GDM1 (cell line): ENCODE measurements at regions not wholly inside any gene's neighbourhood (a gene's known extent, or its start where the extent isn't known, plus 50 kb on each side); places are given as distances from the start of the nearest gene placed in this dataset.
"Not testable (repeated sequence)": the region's sequence is repeated elsewhere in the genome, so short reads cannot be mapped to it uniquely, and the experiment has no call there.

Experiments used
- DNase-seq: peaks from one replicate; lab custom pipeline; 2025; lab: John Stamatoyannopoulos, UW

DNA sequence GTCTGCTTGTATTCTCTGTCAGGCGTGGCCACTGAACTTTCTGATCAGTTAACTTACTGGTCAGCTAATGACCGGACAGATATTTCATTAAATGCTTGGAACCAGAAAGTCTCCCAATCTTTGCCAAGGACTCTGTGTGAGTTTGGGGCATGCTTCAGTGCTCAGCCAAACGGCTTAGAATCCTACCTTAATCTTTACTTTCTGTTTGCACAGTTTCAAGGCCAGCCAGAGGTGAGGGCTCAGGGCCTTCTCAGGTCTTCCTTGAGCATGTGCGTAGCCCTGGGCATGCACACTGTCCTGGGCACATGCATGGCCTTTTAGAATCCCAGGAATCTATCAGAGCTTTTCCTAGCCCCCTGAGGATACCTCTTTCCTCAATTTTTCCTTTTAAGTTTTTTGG is 230.1 kb downstream of the RAB11FIP4 start:
- DNase-seq: no peak

DNA sequence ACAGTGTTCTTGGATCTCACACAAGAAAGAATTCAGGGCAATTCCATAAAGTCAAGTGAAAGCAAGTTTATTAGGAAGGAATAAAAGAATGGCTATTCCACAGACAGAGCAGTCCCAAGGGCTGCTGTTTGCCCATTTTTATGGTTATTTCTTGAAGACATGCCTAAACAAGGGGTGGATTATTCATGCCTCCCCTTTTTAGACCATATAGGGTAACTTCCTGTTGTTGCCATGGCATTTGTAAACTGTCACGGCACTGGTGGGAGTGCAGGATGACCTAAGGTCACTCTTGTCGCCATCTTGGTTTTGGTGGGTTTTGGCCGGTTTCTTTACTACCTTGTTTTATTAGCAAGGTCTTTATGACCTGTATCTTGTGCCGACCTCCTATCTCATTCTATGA is 219.6 kb downstream of the RAB11FIP4 start:
- not testable (repeated sequence) for DNase-seq

DNA sequence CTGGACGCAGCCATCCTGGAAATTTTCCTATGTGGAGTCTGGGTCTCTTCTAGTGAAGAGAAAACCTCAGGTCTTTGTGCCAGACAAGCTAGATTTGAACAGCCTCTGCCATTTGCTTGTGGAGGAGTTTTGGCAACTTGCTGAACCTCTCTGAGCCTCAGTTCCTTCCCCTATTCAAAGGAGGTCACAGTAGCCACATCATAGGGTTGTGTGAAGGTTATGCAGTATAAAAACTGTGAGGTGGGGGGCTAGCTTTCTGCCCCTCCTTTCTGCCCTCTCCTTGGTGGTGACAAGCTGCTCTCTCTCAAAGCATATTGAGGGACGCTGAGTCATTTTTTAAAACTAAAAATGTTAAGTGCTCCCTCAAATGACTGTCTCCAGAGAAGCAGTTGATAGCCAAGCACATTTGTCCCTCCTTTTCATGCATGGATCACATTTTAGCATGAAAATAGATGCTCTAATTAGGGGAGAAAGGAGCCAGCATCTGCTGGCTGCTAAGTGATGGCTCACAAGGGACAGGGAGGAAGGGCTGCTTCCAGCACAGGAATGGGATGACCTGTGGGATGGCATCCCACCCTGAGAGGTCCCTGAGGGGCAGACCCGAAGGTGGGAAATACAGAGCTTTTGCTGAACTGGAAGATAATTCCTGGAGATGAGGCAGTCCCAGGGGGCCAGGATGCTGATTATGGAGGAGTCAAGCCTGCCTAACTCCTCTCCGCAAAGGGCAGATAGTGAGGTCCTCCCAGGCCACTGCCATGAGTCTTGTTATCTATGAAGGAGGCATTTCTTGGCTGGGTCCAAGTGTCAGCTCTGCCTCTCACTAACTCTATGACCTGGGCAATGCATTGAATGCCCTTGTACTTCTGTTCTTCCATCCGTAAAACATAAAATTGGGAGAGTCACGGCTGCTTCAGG is 218.8 kb downstream of the RAB11FIP4 start:
- DNase-seq: no peak

DNA sequence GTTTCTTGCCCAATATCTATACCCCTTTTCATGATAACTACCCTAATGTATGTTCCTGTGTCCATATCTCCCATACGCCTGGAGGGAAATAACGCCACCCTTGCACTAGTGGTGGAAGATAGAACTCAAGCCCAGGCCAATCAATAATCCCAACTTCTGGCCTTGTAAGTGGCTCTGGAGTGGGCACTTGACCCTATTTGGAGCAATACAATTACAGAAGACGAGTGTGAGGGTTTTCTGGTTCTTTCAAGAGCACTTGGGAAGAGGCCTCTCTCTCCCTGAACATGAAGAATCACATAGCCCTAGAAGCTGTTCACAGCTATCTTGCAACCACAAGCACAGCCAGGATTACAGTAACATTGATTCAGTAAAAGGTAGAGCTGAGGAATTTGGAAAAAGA is 217.9 kb downstream of the RAB11FIP4 start:
- DNase-seq: no peak

DNA sequence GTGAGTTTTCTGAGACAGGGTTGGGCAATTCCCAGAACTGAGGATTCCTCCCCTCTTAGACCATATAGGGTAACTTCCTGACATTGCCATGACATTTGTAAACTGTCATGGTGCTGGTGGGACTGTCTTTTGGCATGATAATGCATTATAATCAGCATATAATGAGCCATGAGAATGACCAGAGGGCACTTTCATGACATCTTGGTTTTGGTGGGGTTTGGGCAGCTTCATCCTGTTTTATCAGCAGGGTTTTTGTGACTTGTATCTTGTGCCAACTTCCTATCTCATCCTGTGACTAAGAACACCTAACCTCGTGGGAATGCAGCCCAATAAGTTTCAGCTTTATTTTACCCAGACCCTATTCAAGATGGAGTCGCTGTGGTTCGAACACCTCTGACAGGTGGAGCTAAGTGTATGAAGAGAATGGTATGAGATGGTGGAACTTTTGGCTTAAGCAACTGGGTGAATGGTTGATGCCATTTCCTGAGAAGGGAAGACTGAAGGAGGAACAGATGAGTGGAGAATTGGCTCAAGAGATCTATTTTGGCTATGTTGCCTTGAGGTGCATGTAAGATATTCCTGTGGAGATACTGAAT is 217.3 kb downstream of the RAB11FIP4 start:
- no peak for DNase-seq

DNA sequence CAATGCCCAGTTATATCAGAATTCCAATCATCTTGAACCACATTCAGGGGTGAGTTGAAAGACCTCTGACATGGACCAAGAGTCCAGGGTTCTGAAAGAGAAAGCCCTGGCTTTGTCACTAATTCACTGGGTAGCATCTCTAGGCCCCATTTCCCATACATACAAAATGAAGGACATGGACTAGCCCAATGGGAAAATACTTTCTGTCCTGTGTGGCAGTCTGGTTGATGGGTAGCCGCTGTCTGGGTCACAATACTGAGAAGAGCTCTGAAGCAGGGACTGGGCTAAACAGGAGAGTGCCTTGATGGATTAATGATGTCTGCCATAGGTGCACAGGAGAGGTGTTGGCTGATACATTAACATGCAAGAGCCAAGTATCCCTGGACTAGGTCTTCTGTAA is 214.3 kb downstream of the RAB11FIP4 start:
- DNase-seq: no peak

DNA sequence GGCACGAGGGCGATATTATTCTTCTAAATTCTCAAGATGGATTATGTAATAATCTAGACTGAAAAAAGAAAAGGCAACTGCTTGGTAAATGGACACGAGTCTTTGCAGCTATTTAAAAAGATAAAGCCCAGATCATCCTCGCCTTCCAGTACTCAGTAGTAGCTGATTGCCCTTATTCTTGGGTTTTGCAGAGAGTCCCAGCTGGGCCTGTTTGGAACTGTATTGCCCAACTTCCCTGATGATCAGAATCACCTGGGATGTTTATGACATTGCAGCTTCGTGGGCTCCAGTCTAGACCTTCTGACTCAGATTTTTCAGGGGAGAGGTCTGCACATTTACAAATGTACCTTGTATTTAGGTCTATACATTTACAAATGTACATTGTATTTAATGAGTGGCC is 213.5 kb downstream of the RAB11FIP4 start:
- DNase-seq: no peak

DNA sequence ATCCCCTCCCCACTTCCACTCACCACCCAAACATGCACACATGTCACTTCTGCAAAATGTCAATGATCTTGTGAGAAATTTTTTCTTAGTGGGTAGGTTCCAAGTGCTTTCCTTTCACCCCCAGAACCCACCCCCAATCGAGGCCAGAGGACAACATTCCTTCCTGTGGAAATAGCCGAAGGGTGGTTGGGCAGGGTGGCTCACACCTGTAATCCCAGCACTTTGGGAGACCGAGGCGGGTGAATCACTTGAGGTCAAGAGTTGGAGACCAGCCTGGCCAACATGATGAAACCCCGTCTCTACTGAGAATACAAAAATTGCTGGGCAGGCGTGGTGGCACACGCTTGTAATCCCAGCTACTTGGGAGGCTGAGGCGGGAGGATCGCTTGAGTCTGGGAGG is 208.7 kb downstream of the RAB11FIP4 start:
- DNase-seq: not testable (repeated sequence)

DNA sequence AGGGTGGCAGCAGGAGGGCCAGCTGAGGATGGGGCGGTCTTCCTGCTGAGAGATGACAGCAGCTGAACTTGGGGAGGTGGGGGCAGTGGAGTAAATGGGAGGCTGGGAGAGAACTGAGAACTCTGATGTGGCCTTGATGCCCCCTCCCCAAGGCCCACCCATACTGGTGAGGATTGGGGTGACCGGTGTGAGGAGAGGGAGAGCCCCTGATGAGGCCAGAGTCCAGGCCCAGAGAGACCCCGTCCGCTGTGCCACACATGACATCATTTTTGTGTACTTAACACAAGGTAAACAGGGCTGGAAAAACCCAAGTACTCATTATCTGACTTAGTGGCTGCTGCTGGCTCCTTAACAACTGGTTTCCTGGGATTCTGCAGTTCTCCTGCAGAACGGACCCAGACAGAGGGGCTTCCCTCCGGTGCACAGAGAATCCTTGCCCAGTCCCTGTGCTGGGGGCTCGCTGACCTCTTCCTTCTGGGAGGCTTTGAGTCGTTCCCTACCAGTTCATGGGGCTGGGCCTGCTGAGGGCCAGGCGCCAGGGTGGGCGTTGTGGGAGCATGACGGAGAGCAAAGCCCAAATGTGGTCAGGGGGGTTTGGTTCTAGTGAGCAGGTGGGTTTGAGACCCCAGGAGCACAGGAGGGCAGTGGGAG is 207.6 kb downstream of the RAB11FIP4 start:
- no peak for DNase-seq

DNA sequence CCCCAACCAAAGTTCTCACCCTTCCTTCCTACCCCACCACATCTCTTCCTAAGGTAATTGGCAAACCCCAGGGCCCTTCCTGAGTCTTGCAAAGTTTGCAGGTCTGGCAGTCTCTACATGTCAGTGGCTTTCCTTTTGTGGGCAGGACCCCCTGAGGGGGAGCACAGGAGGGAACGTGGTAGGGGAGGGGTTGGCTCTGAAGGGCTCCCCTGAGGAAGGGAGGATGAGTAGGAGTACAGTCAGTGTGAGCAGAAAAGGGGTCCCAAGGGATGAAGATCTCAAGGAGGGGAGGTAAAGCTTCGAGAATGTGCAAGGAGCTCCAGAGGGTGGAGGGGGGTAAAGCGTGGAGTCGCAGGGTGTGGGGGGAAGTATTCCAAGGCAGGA is 206.9 kb downstream of the RAB11FIP4 start:
- peak; percentile 53 for DNase-seq

DNA sequence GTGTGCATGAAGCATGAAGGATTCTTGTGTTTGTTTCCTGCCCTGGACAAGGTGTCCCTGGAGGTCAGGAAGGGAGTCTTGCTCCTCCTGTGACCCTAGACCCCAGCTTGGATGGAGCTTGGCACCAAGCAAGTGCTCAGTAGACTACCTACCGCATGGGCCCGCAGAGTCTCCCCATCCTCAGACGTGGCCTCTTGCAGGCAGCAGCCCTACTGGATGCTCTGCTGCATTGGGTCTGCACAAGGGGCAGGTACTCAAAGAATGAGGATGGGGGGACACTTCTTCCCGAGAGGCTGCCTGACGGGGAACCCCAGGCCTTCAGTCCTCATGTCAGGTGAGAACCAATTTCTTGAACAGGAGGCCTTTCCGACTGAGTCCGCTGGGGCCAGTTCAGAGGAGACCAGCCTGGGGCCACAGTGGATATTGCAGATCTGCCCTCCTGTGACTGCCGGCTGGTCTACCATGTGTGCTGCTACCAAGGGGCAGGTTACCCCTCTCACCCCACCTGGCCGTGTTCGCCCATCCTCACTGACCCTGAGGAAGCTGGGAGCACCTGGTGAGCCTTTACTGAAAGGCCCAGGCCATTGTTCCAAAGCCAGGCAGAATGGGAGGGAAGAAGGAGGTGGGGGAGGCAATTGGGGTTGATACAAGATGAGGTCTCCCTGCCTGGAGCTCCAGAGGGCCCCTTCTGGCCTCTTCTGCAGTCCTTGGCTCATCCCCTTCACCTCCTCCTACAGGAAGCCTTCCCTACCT is 206.3 kb downstream of the RAB11FIP4 start:
- no peak for DNase-seq

DNA sequence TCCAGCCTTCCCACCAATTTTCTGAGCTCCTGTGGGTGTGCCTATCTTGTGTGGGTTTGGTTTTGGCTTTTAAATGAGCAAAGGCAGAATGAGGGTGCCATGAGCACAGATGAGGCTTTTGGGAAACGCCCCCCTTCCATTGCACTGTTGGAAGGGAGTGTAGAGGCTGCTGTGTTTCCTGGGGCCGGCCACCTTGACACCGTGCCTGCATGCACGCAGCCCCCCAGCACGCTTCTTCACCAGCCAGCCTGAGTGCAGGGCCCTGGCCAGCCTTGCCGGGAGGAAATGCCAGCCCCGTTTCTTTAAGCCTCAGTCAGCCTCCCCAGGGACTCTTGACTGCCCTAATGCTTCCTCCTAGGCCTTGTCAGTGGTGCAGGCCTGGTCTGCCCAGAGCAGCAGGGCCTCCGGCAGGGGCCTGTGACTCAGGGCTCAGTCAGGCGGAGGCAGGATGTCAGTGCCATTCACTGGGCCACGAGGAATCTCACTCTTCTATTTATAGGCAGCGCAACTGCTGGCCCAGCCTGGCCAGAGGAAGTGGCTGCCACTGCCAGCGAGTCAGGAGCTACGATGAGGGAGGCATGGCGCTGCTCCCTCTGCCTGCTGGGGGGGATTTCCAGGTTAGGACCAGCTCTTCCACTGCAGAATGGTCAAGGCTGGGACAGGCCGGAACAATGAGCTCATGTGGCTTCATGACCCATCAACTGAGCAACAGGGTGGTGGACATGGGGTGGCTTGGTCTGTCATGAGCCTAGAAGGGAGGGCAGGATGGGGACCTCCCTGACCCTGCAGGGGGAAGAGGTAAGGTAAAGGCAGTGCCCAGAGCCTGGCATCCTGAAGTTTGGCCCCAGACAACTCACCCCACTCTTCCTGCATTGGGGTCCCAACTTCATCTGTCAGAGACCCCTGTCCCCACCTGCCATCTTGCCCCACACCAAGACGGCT is 205.2 kb downstream of the RAB11FIP4 start:
- DNase-seq: peak; percentile 92

DNA sequence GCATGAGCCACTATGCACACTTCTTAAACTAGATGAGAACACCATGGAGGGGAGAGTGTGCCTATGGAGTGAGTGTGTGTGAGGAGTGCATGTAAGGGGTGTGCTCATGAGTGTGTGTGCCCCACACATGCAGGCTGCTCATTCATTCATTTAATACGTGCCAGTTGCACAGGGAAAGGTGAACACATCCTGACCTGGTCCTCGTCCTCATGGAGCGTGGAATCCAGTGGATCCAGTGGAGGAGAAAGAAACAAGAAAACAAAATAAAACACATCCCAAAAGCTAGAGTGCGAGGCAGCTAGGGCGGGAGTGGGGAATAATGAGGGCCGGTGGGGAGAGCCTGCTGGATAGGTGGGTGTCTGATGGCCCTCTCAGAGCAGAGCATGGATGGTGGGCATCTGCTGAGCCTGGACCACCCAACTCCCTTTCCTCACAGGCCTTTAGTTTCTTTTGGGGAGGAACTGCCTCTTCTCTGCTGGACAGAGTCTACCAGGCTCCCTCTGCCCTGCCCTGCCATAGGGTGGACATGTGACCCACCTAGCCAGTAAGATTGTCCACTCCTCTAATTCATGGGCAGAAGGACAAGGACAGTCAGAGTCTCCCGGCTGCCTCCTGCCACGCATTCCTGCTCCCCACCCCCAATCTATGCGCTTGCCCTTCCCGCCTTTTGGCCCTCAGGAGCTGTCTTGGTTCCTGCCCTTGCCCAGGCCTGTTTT is 204.3 kb downstream of the RAB11FIP4 start:
- DNase-seq: no peak

DNA sequence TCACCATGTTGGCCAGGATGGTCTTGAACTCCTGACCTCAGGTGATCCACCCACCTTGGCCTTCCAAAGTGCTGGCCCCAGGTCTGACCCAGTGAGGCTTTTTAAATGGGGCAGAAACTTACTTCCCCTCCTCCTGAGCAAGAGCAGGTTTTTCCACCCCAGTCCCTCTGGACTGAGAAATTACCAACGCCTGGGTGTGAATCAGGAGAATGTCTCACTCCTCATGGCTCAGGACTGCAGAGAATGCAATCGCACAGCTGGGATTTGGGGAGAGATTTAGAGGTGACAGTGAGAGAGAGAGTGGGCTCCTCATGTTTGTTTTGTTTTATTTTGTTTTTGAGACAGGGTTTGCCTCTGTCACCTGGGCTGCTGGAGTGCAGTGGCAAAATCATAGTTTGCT is 203.6 kb downstream of the RAB11FIP4 start:
- no peak for DNase-seq

DNA sequence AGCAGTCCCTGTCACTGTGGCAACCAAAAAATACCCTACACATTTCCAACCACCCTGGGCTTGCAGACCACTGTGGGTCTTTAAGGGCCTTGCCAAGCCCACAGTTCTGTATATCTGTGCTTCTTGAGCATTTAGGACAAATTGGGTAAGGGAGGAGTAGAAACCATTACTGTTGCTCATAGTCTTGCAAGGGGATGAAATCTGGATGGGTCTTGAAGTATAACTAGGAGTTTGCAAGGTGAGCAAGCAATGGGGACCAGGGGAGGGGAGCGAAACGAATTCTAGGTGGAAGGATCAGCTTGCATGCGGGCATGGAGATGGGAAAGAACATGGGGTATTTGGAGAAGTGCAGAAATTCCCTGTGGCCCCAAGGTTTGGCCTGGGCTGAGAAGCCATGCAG is 202.9 kb downstream of the RAB11FIP4 start:
- no peak for DNase-seq

DNA sequence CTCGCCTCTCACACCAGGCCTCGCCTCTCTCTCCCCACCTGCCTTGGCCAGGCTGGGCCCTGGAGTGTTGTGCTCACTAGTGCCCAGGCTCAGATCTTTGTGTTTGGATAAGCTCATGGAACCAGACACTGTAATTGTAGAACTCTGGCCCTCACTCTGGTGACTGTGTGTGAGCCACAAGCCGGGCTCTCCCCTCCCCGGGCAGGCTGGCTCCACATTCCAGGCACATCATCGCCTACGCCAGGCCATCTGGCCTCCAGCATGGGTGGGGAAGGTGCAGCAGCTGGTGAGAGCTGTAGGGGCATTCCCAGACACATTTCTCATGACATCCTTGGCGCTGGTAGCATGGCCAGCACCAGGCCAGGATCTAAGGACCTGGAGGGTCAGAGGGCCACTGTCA is 202.3 kb downstream of the RAB11FIP4 start:
- DNase-seq: no peak

DNA sequence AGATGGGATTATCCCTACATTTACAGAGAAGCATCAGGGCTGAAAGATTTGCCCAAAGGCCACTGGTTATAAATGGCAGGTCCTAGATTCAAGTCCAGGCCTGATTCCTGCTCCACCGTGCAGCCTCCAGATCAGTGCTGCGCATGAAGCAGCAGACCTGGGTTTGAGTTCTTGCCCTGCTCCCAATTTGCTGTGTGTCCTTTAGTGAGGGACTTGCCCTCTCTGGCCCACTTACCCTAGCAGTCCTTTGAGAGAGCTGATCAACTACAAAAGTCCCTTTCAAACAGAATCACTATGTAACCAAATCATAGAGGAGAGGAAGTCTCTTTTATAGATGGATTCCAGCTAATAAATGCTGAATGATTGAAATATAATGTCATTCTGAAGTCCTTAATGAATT is 200.4 kb downstream of the RAB11FIP4 start:
- no peak for DNase-seq

DNA sequence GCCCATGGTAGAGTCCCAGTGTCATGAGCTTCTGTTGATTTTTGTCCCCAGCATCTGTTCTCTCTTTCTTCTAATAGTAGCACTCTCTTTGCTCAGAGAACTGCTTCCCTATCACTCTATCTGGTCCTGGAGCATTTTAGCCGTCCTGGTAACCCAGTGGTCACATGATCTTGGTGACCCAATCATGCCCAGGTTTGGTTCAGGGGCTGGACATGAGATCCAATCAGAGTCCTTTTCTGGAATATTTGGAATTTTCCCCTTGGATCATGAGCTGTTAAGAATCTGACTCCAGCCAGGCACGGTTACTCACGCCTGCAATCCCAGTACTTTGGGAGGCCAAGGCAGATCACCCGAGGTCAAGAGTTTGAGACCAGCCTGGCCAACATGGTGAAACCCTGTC is 197.0 kb downstream of the RAB11FIP4 start:
- no peak for DNase-seq

DNA sequence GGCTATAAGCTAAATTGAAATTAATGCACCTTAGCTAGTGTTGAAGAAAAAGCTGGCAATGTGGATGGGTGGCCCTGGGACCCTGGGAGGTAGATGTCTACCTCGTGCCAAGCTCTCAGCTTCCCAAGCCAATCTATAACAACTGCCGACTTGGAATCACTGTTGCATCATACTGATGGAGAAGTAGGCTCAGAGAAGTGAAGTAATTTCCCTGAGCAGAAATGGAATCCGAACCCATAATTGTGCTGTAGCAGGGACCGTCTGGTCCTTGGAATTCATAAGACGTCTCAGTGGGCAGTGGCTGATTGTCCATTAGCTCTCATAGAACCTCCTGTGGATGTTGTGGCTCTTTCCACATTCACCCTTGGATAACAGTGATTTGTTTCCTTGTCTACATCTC is 196.6 kb downstream of the RAB11FIP4 start:
- DNase-seq: no peak
